SK-N-SH (cell line): ENCODE measurements at regions not wholly inside any gene's neighbourhood (a gene's known extent, or its start where the extent isn't known, plus 50 kb on each side); places are given as distances from the start of the nearest gene placed in this dataset.
A peak's percentile ranks its signal among the peaks of the same experiment; 100 is the strongest.

ENCODE experiments used
- CHD2 ChIP-seq: fragments of 150-350 bp; IDR thresholded peaks from 2 replicates; pipeline ENCODE4 v1.6.1; 2018; ENCODE audit warnings: low read length; ENCODE audit not compliant: partially characterized antibody
- ELF1 ChIP-seq: IDR thresholded peaks from 2 replicates; pipeline ENCODE4 v1.4.0; 2012
- EP300 ChIP-seq, 2 experiments: IDR thresholded peaks; 2 replicates each; pipeline versions ENCODE4 v1.4.0 to v1.6.1; 2012; ENCODE audit warnings: borderline replicate concordance in 1 of 2, low read depth in 1 of 2, low read length in 1 of 2
- EZH2phosphoT487 ChIP-seq: fragments of 200-600 bp; sonication (generic); IDR thresholded peaks from 2 replicates; pipeline ENCODE4 v1.6.1; 2017; ENCODE audit warnings: low read depth, mixed run types, mild to moderate bottlenecking, antibody characterized with exemption, moderate library complexity, borderline replicate concordance
- FOXM1 ChIP-seq: IDR thresholded peaks from 2 replicates; pipeline ENCODE4 v1.4.0; 2012; ENCODE audit warnings: low read depth, mild to moderate bottlenecking
- GABPA ChIP-seq: IDR thresholded peaks from 2 replicates; pipeline ENCODE4 v1.4.0; 2012; ENCODE audit warnings: low read depth, mild to moderate bottlenecking
- GATA2 ChIP-seq: sonication (generic); formaldehyde crosslinking; IDR thresholded peaks from 2 replicates; pipeline ENCODE4 v1.5.0; 2020; ENCODE audit warnings: mild to moderate bottlenecking, missing genetic modification reagents
- IRF3 ChIP-seq: fragments of 150-350 bp; IDR thresholded peaks from 2 replicates; pipeline ENCODE4 v1.6.1; 2016; ENCODE audit warnings: mild to moderate bottlenecking, low read depth, low read length
- JUND ChIP-seq: IDR thresholded peaks from 2 replicates; pipeline ENCODE4 v1.4.0; 2012
- MAX ChIP-seq: IDR thresholded peaks from 2 replicates; pipeline ENCODE4 v1.4.0; 2012; ENCODE audit warnings: low read depth
- MXI1 ChIP-seq: IDR thresholded peaks from 2 replicates; pipeline ENCODE4 v1.6.1; 2012; ENCODE audit warnings: mild to moderate bottlenecking, low read depth, low read length, improper control_type of control experiment
- NFIC ChIP-seq: IDR thresholded peaks from 2 replicates; pipeline ENCODE4 v1.4.0; 2012; ENCODE audit warnings: borderline replicate concordance
- NRF1 ChIP-seq: IDR thresholded peaks from 2 replicates; pipeline ENCODE4 v1.6.1; 2012; ENCODE audit warnings: low read depth, mild to moderate bottlenecking, low read length
- PBX3 ChIP-seq: IDR thresholded peaks from 2 replicates; pipeline ENCODE4; 2012
- POLR2AphosphoS5 ChIP-seq: IDR thresholded peaks from 2 replicates; pipeline ENCODE4 v1.6.1; 2012; ENCODE audit warnings: low read depth, low read length
- RAD21 ChIP-seq: IDR thresholded peaks from 2 replicates; pipeline ENCODE4 v1.6.1; 2012; ENCODE audit warnings: mild to moderate bottlenecking, low read length
- RCOR1 ChIP-seq: fragments of 150-350 bp; IDR thresholded peaks from 2 replicates; pipeline ENCODE4 v1.6.1; 2017; ENCODE audit warnings: antibody characterized with exemption, low read length
- REST ChIP-seq: IDR thresholded peaks from 2 replicates; pipeline ENCODE4 v1.6.1; 2012; ENCODE audit warnings: mild to moderate bottlenecking, low read depth, low read length, moderate library complexity
- RFX5 ChIP-seq: IDR thresholded peaks from 2 replicates; pipeline ENCODE4 v1.6.1; 2012; ENCODE audit warnings: mild to moderate bottlenecking, improper control_type of control experiment, low read length
- RXRA ChIP-seq: IDR thresholded peaks from 2 replicates; pipeline ENCODE4 v1.4.0; 2012; ENCODE audit warnings: low read depth, mild to moderate bottlenecking, borderline replicate concordance
- SMC3 ChIP-seq: IDR thresholded peaks from 2 replicates; pipeline ENCODE4 v1.6.1; 2012; ENCODE audit warnings: low read depth, low read length, improper control_type of control experiment
- TAF1 ChIP-seq: IDR thresholded peaks from 2 replicates; pipeline ENCODE4 v1.6.1; 2012; ENCODE audit warnings: low read depth, mild to moderate bottlenecking, low read length, moderate library complexity, borderline replicate concordance
- TCF12 ChIP-seq: IDR thresholded peaks from 2 replicates; pipeline ENCODE4 v1.4.0; 2012
- TEAD4 ChIP-seq: IDR thresholded peaks from 2 replicates; pipeline ENCODE4 v1.4.0; 2012; ENCODE audit warnings: mild to moderate bottlenecking, borderline replicate concordance; ENCODE audit not compliant: insufficient read depth
- USF2 ChIP-seq: fragments of 150-350 bp; IDR thresholded peaks from 2 replicates; pipeline ENCODE4 v1.6.1; 2017; ENCODE audit warnings: antibody characterized with exemption, low read length, low read depth, borderline replicate concordance
- YY1 ChIP-seq: IDR thresholded peaks from 2 replicates; pipeline ENCODE4 v1.4.0; 2012; ENCODE audit warnings: low read depth, mild to moderate bottlenecking
- ZBTB33 ChIP-seq: IDR thresholded peaks from 2 replicates; pipeline ENCODE4 v1.4.0; 2012; ENCODE audit warnings: low read depth, borderline replicate concordance

GRCh38 chr15:62887113-62887570 is 155.4 kb upstream of the TPM1 start (continued):
- TF ChIP-seq REST (peak; percentile 79; the same call in 1 of the 2 replicates), NFIC (peak; percentile 80; the same call in 1 of the 2 replicates), TAF1 (no peak), MAX (peak; percentile 34; the same call in 1 of the 2 replicates), PBX3 (peak; percentile 68), TEAD4 (0 out of 2 replicates have a peak, but pooled peaks have one; percentile 60), IRF3 (no peak), GABPA (no peak), RAD21 (no peak), ZBTB33 (0 out of 2 replicates have a peak, but pooled peaks have one; percentile 34), GATA2 (peak; percentile 31; the same call in 1 of the 2 replicates), FOXM1 (no peak), EP300 (IDR thresholded peaks at IDR 0.05; ENCODE audit: borderline replicate concordance in 1 of 2, low read depth in 1 of 2, low read length in 1 of 2) (peak in 1 of 2 experiments; percentile 77; a peak in 2 of 4 replicates), POLR2AphosphoS5 (peak; percentile 45; the same call in 1 of the 2 replicates), SMC3 (no peak), NRF1 (no peak), EZH2phosphoT487 (no peak), USF2 (no peak), CHD2 (peak; percentile 35), RFX5 (no peak), ELF1 (no peak), RCOR1 (peak; percentile 77), RXRA (no peak; the same call in 1 of the 2 replicates), JUND (no peak), MXI1 (no peak), TCF12 (peak; percentile 99), YY1 (no peak)
